Fibroblast of skin of right quadriceps (primary cell): ENCODE measurements at regions not wholly inside any gene's neighbourhood (a gene's known extent, or its start where the extent isn't known, plus 50 kb on each side); places are given as distances from the start of the nearest gene placed in this dataset.

Experiments
- DNase-seq: peaks from one replicate; pipeline ENCODE4 v3.0.0-alpha.2; 2013

- DNase-seq = no peak
Measured at GRCh38 chr1:187454010-187454409, 625.3 kb downstream of the PLA2G4A start.

- no peak for DNase-seq
Measured at GRCh38 chr1:187456446-187456845, 627.7 kb downstream of the PLA2G4A start.

GRCh38 chr1:187460093-187460492 is 631.3 kb downstream of the PLA2G4A start:
- no peak for DNase-seq

- no peak for DNase-seq
Measured at GRCh38 chr1:187464320-187464719, 635.6 kb downstream of the PLA2G4A start.

GRCh38 chr1:187465441-187465840 is 636.7 kb downstream of the PLA2G4A start:
- DNase-seq = no peak

- no peak for DNase-seq
Measured at GRCh38 chr1:187469836-187470235, 641.1 kb downstream of the PLA2G4A start.

GRCh38 chr1:187471555-187471954 is 642.8 kb downstream of the PLA2G4A start:
- DNase-seq = peak; percentile 30

GRCh38 chr1:187474336-187474735 is 645.6 kb downstream of the PLA2G4A start:
- DNase-seq = peak; percentile 38

GRCh38 chr1:187476671-187477070 is 647.9 kb downstream of the PLA2G4A start:
- DNase-seq = no peak

- DNase-seq = peak; percentile 3
Measured at GRCh38 chr1:187477103-187477502, 648.4 kb downstream of the PLA2G4A start.

GRCh38 chr1:187477535-187477934 is 648.8 kb downstream of the PLA2G4A start:
- no peak for DNase-seq

GRCh38 chr1:187481581-187482148 is 652.9 kb downstream of the PLA2G4A start:
- no peak for DNase-seq

- DNase-seq = no peak
Measured at GRCh38 chr1:187490266-187490665, 661.5 kb downstream of the PLA2G4A start.

- peak; percentile 49 for DNase-seq
Measured at GRCh38 chr1:187491082-187491720, 662.5 kb downstream of the PLA2G4A start.

GRCh38 chr1:187498028-187498427 is 669.3 kb downstream of the PLA2G4A start:
- no peak for DNase-seq

- DNase-seq = no peak
Measured at GRCh38 chr1:187504779-187505178, 676.0 kb downstream of the PLA2G4A start.

- no peak for DNase-seq
Measured at GRCh38 chr1:187509091-187509490, 680.3 kb downstream of the PLA2G4A start.

- no peak for DNase-seq
Measured at GRCh38 chr1:187513190-187513589, 684.4 kb downstream of the PLA2G4A start.

- no peak for DNase-seq
Measured at GRCh38 chr1:187514110-187514509, 685.4 kb downstream of the PLA2G4A start.

- DNase-seq = no peak
Measured at GRCh38 chr1:187516874-187517273, 688.1 kb downstream of the PLA2G4A start.

- DNase-seq = no peak
Measured at GRCh38 chr1:187517546-187517945, 688.8 kb downstream of the PLA2G4A start.

GRCh38 chr1:187527346-187527745 is 698.6 kb downstream of the PLA2G4A start:
- DNase-seq = no peak

- no peak for DNase-seq
Measured at GRCh38 chr1:187537936-187538335, 709.2 kb downstream of the PLA2G4A start.

GRCh38 chr1:187549540-187549939 is 720.8 kb downstream of the PLA2G4A start:
- no peak for DNase-seq

- no peak for DNase-seq
Measured at GRCh38 chr1:187551061-187551460, 722.3 kb downstream of the PLA2G4A start.
